Activated T-cell treated with anti-CD3 and anti-CD28 coated beads for 48 hours (primary cell): ENCODE measurements at regions not wholly inside any gene's neighbourhood (a gene's known extent, or its start where the extent isn't known, plus 50 kb on each side); places are given as distances from the start of the nearest gene placed in this dataset.
"Not testable (repeated sequence)": the region's sequence is repeated elsewhere in the genome, so short reads cannot be mapped to it uniquely, and the experiment has no call there.

Source experiments
- DNase-seq: peaks from one replicate; pipeline ENCODE4 v3.0.0-alpha.2; 2020; ENCODE audit warnings: low read depth

GRCh38 chr1:209113521-209113920, 470.0 kb upstream of the CAMK1G start:
- DNase-seq: no peak

- no peak for DNase-seq
Measured at GRCh38 chr1:209116705-209117104, 466.8 kb upstream of the CAMK1G start.

GRCh38 chr1:209123601-209124000, 459.9 kb upstream of the CAMK1G start:
- DNase-seq: no peak

GRCh38 chr1:209129091-209129490, 454.4 kb upstream of the CAMK1G start:
- DNase-seq: not testable (repeated sequence)

GRCh38 chr1:209130886-209131285, 452.6 kb upstream of the CAMK1G start:
- DNase-seq: no peak

- DNase-seq: no peak
Measured at GRCh38 chr1:209132736-209133467, 450.6 kb upstream of the CAMK1G start.

GRCh38 chr1:209134001-209134400, 449.5 kb upstream of the CAMK1G start:
- DNase-seq: no peak

- DNase-seq: no peak
Measured at GRCh38 chr1:209143916-209144315, 439.6 kb upstream of the CAMK1G start.

- DNase-seq: no peak
Measured at GRCh38 chr1:209150114-209150513, 433.4 kb upstream of the CAMK1G start.

GRCh38 chr1:209153411-209153810, 430.1 kb upstream of the CAMK1G start:
- no peak for DNase-seq

- no peak for DNase-seq
Measured at GRCh38 chr1:209154912-209155311, 428.6 kb upstream of the CAMK1G start.

GRCh38 chr1:209155546-209155945, 428.0 kb upstream of the CAMK1G start:
- no peak for DNase-seq

GRCh38 chr1:209156991-209157390, 426.5 kb upstream of the CAMK1G start:
- DNase-seq: no peak

GRCh38 chr1:209157546-209158249, 425.8 kb upstream of the CAMK1G start:
- DNase-seq: no peak

- DNase-seq: no peak
Measured at GRCh38 chr1:209158851-209159250, 424.7 kb upstream of the CAMK1G start.

GRCh38 chr1:209160230-209160629, 423.3 kb upstream of the CAMK1G start:
- no peak for DNase-seq

GRCh38 chr1:209162651-209163050, 420.9 kb upstream of the CAMK1G start:
- no peak for DNase-seq

GRCh38 chr1:209168204-209168603, 415.3 kb upstream of the CAMK1G start:
- no peak for DNase-seq

GRCh38 chr1:209171151-209171550, 412.4 kb upstream of the CAMK1G start:
- no peak for DNase-seq

- no peak for DNase-seq
Measured at GRCh38 chr1:209172286-209172685, 411.2 kb upstream of the CAMK1G start.

GRCh38 chr1:209172792-209173542, 410.5 kb upstream of the CAMK1G start:
- DNase-seq: not testable (repeated sequence)

GRCh38 chr1:209173796-209174195, 409.7 kb upstream of the CAMK1G start:
- DNase-seq: not testable (repeated sequence)

- DNase-seq: no peak
Measured at GRCh38 chr1:209176866-209177430, 406.6 kb upstream of the CAMK1G start.
